Activated CD4-positive, alpha-beta memory T cell treated with anti-CD3 and anti-CD28 coated beads, Interleukin-2, amount 10 ng/mL, durations not matched to agents 7 days and 5 days (primary cell): ENCODE measurements at regions not wholly inside any gene's neighbourhood (a gene's known extent, or its start where the extent isn't known, plus 50 kb on each side); places are given as distances from the start of the nearest gene placed in this dataset.

Experiments used
- CTCF ChIA-PET: fragments of 350-600 bp; sonication (Branson Sonifier 250); formaldehyde crosslinking; loops from one replicate; lab custom pipeline; 2021; ENCODE audit warnings: antibody characterized with exemption, inconsistent platforms; lab: Charles Lee
- POLR2A ChIA-PET: fragments of 350-600 bp; sonication (Branson Sonifier 250); formaldehyde crosslinking; loops from one replicate; lab custom pipeline; 2021; ENCODE audit warnings: antibody characterized with exemption; lab: Charles Lee
- DNase-seq: peaks from one replicate; pipeline ENCODE4 v3.0.0-alpha.2; 2020
- H3K27ac Mint-ChIP-seq: one replicate; pipeline ENCODE4 v1.8.0; 2021; ENCODE audit warnings: mild to moderate bottlenecking, mixed read lengths
- H3K27me3 Mint-ChIP-seq: one replicate; pipeline ENCODE4 v1.8.0; 2021; ENCODE audit warnings: mixed read lengths
- H3K36me3 Mint-ChIP-seq: one replicate; pipeline ENCODE4 v1.8.0; 2021; ENCODE audit warnings: low read depth, mixed read lengths
- H3K4me1 Mint-ChIP-seq: one replicate; pipeline ENCODE4 v1.8.0; 2021; ENCODE audit warnings: mixed read lengths
- H3K4me3 Mint-ChIP-seq: one replicate; pipeline ENCODE4 v1.8.0; 2021; ENCODE audit warnings: mild to moderate bottlenecking, mixed read lengths
- H3K9me3 Mint-ChIP-seq: one replicate; pipeline ENCODE4 v1.8.0; 2021; ENCODE audit warnings: mixed read lengths

- no peak overlapping the region for H3K4me3 Mint-ChIP-seq
- no peaks in the 10 kb centered on the region for H3K4me1 Mint-ChIP-seq
- ChIA-PET CTCF (no interaction called here), POLR2A (no interaction called here)
- H3K9me3 Mint-ChIP-seq: no peaks in the 10 kb centered on the region
- no peaks in the 10 kb centered on the region for H3K27me3 Mint-ChIP-seq
- DNase-seq: no peak
- no peak overlapping the region for H3K27ac Mint-ChIP-seq
- H3K36me3 Mint-ChIP-seq: no peaks in the 10 kb centered on the region
Measured at GRCh38 chr4:71958978-71959377, 72.8 kb upstream of the NPFFR2 start.

GRCh38 chr4:71962622-71963264, 69.1 kb upstream of the NPFFR2 start:
- POLR2A ChIA-PET: no interaction called here
- no peak overlapping the region for H3K4me3 Mint-ChIP-seq
- no peaks in the 10 kb centered on the region for H3K27me3 Mint-ChIP-seq
- CTCF ChIA-PET: no interaction called here
- H3K9me3 Mint-ChIP-seq: no peaks in the 10 kb centered on the region
- DNase-seq: no peak
- no peaks in the 10 kb centered on the region for H3K4me1 Mint-ChIP-seq
- H3K36me3 Mint-ChIP-seq: no peaks in the 10 kb centered on the region
- H3K27ac Mint-ChIP-seq: no peak overlapping the region

- ChIA-PET CTCF (no interaction called here), POLR2A (no interaction called here)
- Mint-ChIP-seq H3K4me1 (no peaks in the 10 kb centered on the region), H3K36me3 (no peaks in the 10 kb centered on the region), H3K4me3 (no peak overlapping the region), H3K27me3 (no peaks in the 10 kb centered on the region), H3K9me3 (no peaks in the 10 kb centered on the region), H3K27ac (no peak overlapping the region)
- DNase-seq: no peak
Measured at GRCh38 chr4:71974681-71975080, 57.1 kb upstream of the NPFFR2 start.

GRCh38 chr4:71976523-71976922, 55.3 kb upstream of the NPFFR2 start:
- CTCF ChIA-PET: no interaction called here
- Mint-ChIP-seq H3K9me3 (no peaks in the 10 kb centered on the region), H3K4me1 (no peaks in the 10 kb centered on the region), H3K27ac (no peak overlapping the region), H3K4me3 (no peak overlapping the region), H3K27me3 (no peaks in the 10 kb centered on the region), H3K36me3 (no peaks in the 10 kb centered on the region)
- POLR2A ChIA-PET: interaction anchor here (0.6 kb wide), 1 partner anchor 121 kb away, joined by 3 read pairs; no protein-coding TSS in a partner anchor
- no peak for DNase-seq

GRCh38 chr4:71978210-71978835, 53.5 kb upstream of the NPFFR2 start:
- H3K4me3 Mint-ChIP-seq: no peak overlapping the region
- no peaks in the 10 kb centered on the region for H3K9me3 Mint-ChIP-seq
- no peaks in the 10 kb centered on the region for H3K27me3 Mint-ChIP-seq
- no peaks in the 10 kb centered on the region for H3K36me3 Mint-ChIP-seq
- ChIA-PET CTCF (no interaction called here), POLR2A (no interaction called here)
- no peak for DNase-seq
- H3K4me1 Mint-ChIP-seq: no peaks in the 10 kb centered on the region
- no peak overlapping the region for H3K27ac Mint-ChIP-seq

GRCh38 chr4:71980976-71981375, 50.8 kb upstream of the NPFFR2 start:
- POLR2A ChIA-PET: no interaction called here
- DNase-seq: no peak
- no peaks in the 10 kb centered on the region for H3K9me3 Mint-ChIP-seq
- no peaks in the 10 kb centered on the region for H3K4me1 Mint-ChIP-seq
- no peak overlapping the region for H3K4me3 Mint-ChIP-seq
- no peak overlapping the region for H3K27ac Mint-ChIP-seq
- CTCF ChIA-PET: no interaction called here
- no peaks in the 10 kb centered on the region for H3K27me3 Mint-ChIP-seq
- no peaks in the 10 kb centered on the region for H3K36me3 Mint-ChIP-seq
